Forelimb muscle (tissue), 1 donor: ENCODE measurements at regions not wholly inside any gene's neighbourhood (a gene's known extent, or its start where the extent isn't known, plus 50 kb on each side); places are given as distances from the start of the nearest gene placed in this dataset.
"Not testable (repeated sequence)": the region's sequence is repeated elsewhere in the genome, so short reads cannot be mapped to it uniquely, and the experiment has no call there.

ENCODE experiments used
- DNase-seq: peaks from one replicate; pipeline ENCODE4 v3.0.0-alpha.2; 2013; ENCODE audit warnings: low read depth

- no peak for DNase-seq
Measured at GRCh38 chr5:152527358-152528052, 122.4 kb upstream of the NMUR2 start.

- no peak for DNase-seq
Measured at GRCh38 chr5:152529440-152529839, 124.4 kb upstream of the NMUR2 start.

- peak; percentile 46 for DNase-seq
Measured at GRCh38 chr5:152532714-152533113, 127.6 kb upstream of the NMUR2 start.

- DNase-seq = no peak
Measured at GRCh38 chr5:152534641-152535040, 129.6 kb upstream of the NMUR2 start.

- no peak for DNase-seq
Measured at GRCh38 chr5:152542741-152543140, 137.7 kb upstream of the NMUR2 start.

GRCh38 chr5:152546493-152546892, 141.4 kb upstream of the NMUR2 start:
- DNase-seq = no peak

GRCh38 chr5:152547202-152547601, 142.1 kb upstream of the NMUR2 start:
- no peak for DNase-seq

GRCh38 chr5:152549709-152550108, 144.6 kb upstream of the NMUR2 start:
- DNase-seq = no peak

- DNase-seq = no peak
Measured at GRCh38 chr5:152551061-152551460, 146.0 kb upstream of the NMUR2 start.

- DNase-seq = no peak
Measured at GRCh38 chr5:152556784-152557183, 151.7 kb upstream of the NMUR2 start.

- DNase-seq = no peak
Measured at GRCh38 chr5:152560512-152561137, 155.5 kb upstream of the NMUR2 start.

- DNase-seq = peak; percentile 4
Measured at GRCh38 chr5:152568016-152568415, 162.9 kb upstream of the NMUR2 start.

GRCh38 chr5:152572812-152573211, 167.7 kb upstream of the NMUR2 start:
- DNase-seq = no peak

- DNase-seq = no peak
Measured at GRCh38 chr5:152584103-152584502, 179.0 kb upstream of the NMUR2 start.

GRCh38 chr5:152592416-152592815, 187.3 kb upstream of the NMUR2 start:
- no peak for DNase-seq

GRCh38 chr5:152593388-152593787, 188.3 kb upstream of the NMUR2 start:
- no peak for DNase-seq

- DNase-seq = no peak
Measured at GRCh38 chr5:152595405-152595804, 190.3 kb upstream of the NMUR2 start.

- DNase-seq = no peak
Measured at GRCh38 chr5:152599096-152599495, 194.0 kb upstream of the NMUR2 start.

GRCh38 chr5:152601806-152602732, 197.0 kb upstream of the NMUR2 start:
- DNase-seq = no peak

- DNase-seq = not testable (repeated sequence)
Measured at GRCh38 chr5:152606050-152606449, 201.0 kb upstream of the NMUR2 start.

- no peak for DNase-seq
Measured at GRCh38 chr5:152606776-152607364, 201.8 kb upstream of the NMUR2 start.
